Esophagus squamous epithelium (tissue), 4 donors: ENCODE measurements at regions not wholly inside any gene's neighbourhood (a gene's known extent, or its start where the extent isn't known, plus 50 kb on each side); places are given as distances from the start of the nearest gene placed in this dataset.

Experiments used
- POLR2A ChIP-seq, 4 donors: fragments of 450-650 bp; IDR thresholded peaks; one replicate each; pipeline ENCODE4 v1.6.1; 2017; ENCODE audit warnings: antibody characterized with exemption in 4 of 4, mild to moderate bottlenecking in 4 of 4, moderate library complexity in 3 of 4
- TF ChIP-seq, protein P1 (sequence below), 6 experiments: fragments of 450-650 bp in 4 of 6; fragments of 200-600 bp in 2 of 6; sonication (generic) in 2 of 6; IDR thresholded peaks; one replicate each; pipeline ENCODE4 v1.5.1; 2016 to 2019; ENCODE audit warnings: antibody characterized with exemption in 6 of 6, mild to moderate bottlenecking in 4 of 6, moderate library complexity in 4 of 6

GRCh38 chr6:11460837-11461661 is 76.5 kb upstream of the TMEM170B start:
- no peak for TF ChIP-seq POLR2A (IDR thresholded peaks at IDR 0.05)
- TF ChIP-seq, protein P1, sequence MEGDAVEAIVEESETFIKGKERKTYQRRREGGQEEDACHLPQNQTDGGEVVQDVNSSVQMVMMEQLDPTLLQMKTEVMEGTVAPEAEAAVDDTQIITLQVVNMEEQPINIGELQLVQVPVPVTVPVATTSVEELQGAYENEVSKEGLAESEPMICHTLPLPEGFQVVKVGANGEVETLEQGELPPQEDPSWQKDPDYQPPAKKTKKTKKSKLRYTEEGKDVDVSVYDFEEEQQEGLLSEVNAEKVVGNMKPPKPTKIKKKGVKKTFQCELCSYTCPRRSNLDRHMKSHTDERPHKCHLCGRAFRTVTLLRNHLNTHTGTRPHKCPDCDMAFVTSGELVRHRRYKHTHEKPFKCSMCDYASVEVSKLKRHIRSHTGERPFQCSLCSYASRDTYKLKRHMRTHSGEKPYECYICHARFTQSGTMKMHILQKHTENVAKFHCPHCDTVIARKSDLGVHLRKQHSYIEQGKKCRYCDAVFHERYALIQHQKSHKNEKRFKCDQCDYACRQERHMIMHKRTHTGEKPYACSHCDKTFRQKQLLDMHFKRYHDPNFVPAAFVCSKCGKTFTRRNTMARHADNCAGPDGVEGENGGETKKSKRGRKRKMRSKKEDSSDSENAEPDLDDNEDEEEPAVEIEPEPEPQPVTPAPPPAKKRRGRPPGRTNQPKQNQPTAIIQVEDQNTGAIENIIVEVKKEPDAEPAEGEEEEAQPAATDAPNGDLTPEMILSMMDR (IDR thresholded peaks at IDR 0.05), result no peak
